ENCODE measurements at regions not wholly inside any gene's neighbourhood (a gene's known extent, or its start where the extent isn't known, plus 50 kb on each side); places are given as distances from the start of the nearest gene placed in this dataset.
A peak's percentile ranks its signal among the peaks of the same experiment; 100 is the strongest.
"Not testable (repeated sequence)": the region's sequence is repeated elsewhere in the genome, so short reads cannot be mapped to it uniquely, and the experiment has no call there.

DNA sequence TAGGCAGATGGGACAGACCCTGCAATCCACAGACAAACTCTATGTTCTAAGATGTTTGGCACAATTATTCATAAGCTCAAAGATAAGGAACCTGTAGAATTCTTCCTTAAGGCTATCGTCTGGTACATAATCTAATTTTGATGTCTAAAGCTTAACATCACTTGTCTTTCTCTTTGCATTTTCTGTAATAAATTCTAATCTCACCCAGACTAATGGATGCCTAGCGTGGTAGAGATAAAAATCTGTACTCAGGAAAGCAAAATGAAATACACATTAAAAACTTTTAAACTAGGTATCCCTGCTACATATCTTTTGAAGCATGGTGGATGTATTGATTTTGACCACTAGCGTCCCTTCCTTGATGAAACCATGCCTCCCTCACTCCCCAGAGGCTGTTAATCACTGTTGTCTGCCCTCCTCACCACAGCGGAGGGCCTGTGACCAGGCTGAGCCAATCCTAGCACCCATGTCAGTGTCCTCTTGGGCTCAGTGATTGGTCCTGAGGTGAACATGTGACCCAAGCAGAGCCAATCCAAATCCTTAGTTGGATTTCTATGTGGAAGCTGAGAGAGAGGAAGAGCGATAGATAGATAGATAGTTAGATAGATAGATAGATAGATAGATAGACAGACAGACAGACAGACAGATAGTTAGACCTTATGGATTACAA, 82.2 kb upstream of the GRK3 start:
- DNase-seq (ENCODE audit: low read depth in 4 of 4, low spot score in 2 of 4), result no peak

DNA sequence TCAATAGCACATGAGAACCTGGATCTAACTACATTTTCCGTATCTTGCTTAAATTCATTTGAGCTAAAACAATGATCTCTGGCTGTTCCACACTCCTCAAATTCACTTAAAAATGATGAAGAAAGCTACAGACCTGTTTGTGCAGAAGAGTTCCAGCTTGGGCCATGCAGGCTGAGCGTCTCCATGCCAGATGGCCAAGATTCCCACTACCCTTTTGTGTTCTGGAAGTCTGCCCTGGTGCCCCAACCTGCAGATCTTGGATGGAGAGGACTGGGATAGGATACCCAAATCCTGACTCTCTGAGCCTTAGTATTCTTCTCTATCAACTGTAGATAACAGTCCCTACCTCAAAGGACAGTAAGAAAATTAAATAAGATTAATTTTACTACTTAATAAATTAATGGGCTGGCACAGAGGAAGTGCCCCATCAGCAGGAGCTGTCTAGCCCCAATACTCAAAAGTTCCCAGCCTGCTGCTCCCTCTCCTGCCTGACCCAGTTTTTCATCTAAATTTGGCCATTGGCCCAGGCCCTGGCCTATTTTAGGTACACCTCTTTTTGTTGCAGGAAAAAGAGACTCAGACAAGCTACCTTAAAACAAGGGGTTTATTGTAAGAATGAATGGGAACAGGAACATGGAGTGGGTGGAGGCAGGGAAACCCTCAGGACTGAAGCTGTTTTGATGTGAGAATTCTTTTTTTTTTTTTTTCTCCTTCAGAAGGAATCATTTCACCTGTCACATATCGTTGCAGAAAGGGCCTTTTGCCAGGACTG, 81.4 kb upstream of the GRK3 start:
- DNase-seq (ENCODE audit: low read depth in 4 of 4, low spot score in 2 of 4), result no peak

DNA sequence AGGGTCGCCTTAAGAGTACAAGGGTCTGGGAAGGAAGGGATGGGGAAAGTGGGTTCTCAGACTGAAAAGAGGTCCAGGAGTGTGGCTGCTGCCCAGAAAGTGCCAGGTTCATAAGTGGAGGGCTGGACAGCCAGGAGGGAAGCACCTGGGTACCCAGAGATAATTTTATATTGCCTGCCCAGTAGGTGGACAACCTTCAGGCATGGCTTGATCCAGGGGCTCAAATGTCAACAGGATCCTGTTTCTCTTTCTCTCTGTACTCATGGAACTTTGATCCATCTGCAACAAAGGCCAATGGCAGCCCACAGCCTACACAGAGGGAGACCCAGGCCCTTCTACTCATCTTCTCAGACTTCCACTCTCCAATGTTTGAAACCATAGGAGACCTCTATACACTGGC, 80.5 kb upstream of the GRK3 start:
- no peak for DNase-seq (ENCODE audit: low read depth in 4 of 4, low spot score in 2 of 4)

DNA sequence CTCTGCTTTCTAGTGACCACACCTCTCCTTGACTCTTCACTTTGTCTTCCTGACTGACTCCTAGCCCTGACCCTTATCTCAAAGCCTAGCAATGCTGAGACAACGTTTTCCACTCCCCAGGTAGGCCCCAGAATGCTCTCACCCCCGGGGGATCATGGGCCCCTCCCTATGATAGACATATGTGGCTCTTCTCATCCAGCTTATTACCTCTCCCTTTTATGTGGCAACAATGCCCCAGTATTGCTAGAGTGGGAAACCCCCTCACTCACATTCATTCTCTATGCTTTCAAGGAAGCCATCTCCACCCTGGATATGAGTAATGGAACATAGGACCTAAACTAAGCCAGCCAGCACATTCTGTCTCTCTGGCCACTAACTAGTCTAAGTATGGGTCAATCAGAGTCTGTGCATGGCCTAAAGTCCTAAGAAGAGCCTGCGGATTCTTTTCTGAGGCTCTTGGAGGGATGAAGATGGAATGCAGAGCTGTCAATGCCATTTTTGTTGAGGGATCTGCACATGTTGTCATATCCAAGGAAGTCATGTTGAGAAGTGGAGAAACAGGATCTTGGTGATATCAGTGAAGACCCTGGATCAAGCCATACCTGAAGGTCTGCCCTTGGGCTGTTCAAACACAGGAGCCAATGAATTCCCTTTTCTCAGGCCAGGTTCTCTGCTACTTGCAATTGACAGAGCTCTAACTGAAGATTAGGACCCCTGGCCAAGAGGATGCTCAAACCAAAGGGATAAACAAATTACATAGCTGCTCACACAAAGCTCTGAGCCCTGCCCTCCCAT, 79.8 kb upstream of the GRK3 start:
- DNase-seq (ENCODE audit: low read depth in 4 of 4, low spot score in 2 of 4), result no peak

DNA sequence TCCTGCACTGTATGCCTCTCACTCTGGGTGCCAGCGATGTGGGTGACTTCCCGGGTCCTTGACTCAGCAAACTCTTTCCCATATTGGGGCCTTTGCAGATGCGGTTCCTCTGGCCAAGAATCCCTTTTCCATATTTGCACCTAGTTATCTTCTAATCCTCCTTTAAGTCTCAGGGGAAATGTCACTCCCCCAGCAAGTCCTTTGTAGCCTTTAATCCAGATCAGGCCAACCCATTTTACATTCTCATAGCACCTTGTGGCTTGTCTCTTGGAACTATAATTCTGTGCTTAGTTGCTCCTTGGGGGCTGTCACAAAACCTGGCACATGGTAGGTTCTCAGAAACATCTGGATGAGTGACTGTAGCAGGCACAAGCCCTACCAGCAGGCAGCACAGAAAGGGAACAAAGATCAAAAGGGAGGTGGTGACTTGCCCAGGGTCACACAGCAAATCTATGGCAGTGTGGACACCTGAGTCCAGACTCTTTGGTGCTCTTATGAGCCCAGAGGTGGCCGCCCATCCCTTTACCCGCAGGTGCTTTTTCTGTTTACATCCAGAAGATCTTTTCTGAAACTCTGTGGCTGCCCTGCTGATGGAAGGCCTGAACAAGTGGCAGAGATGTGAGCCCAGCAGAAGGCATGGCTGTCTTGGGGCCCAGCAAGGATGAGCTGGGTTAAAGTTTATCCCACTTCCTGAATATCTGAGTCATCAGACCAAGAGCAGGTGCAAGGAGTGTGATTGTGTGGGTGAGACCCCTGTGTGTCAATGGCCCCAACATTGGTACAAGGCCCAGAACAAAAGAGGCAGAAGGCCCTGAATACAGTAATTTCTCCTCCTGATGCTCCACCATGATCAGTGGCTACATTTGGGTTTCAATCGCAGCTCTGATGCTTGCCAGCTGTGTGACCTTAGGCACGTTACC, 78.6 kb upstream of the GRK3 start:
- no peak for DNase-seq (ENCODE audit: low read depth in 4 of 4, low spot score in 2 of 4)

DNA sequence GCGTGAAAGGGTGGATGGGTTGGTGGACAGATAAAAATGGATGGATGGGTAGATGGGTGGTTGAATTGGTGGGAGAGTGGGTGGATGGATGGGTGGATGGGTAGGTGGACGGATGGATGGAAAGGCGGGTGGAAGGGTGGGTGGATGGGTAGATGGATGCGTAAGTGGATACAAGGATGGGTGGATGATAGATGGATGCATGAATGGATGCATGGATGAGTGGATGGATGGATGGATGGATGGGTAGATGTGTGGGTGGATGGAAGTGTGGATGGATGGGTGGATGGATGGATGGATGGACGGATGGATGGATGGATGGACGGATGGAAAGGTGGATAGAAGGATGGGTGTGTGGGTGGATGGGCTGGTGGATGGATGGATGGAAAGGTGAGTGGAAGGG, 77.0 kb upstream of the GRK3 start:
- no peak for DNase-seq (ENCODE audit: low read depth in 4 of 4, low spot score in 2 of 4)

DNA sequence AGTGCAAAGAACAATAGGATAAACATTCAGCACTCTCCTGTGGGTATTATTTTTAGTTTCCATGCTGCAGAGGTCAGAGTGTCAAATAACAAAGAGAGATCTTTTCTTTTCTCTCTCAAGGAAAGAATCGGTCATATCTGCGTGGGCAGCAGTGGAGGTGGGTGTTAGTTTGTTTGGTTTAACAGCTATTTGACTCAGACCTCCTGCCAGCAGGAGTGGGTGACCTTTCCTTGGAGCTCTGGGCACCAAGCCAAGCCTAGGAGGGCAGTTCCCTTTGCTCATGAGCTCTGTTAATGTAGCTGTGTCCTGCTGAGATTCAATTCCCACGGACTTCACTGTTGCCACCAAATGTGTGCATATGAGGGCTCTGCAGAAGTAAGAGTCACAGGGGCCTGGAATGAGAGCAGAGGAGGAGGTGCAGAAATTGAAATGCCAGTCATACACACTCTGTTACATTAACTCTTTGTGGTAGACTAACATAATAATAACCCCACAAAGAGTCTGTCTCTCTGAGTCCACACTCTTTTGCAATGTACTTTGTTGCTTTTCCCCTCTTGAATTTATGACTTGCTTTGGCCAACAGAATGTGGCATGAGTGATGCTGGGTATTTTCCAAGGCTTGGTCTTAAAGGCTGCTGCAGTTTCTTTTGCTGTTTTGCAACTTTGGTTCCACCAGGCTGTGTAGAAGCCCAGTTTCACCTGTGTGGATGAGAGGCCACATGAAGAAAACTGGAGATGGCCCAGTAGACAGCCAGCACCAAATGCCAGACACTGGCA, 76.0 kb upstream of the GRK3 start:
- DNase-seq (ENCODE audit: low read depth in 4 of 4, low spot score in 2 of 4), result peak in 1 of 4 donors; percentile 26

DNA sequence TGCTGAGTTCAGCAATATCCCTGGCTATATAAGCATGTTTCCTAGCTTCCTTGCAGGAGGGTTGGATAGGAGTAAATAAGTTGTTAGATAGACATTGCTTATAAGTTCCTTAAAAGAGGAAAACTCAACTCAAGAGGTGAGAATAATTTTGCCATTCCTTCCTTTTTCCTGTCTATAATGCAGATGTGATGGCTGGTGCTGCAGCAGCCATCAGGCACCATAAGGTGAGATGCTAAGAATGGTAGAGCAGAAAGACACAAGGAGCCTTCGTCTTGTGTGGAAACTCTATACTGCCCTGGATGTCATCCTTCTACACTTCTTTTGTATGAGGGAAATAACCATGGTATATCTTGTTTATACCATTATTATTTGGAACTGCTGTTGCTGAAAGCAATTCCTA, 74.5 kb upstream of the GRK3 start:
- DNase-seq (ENCODE audit: low read depth in 4 of 4, low spot score in 2 of 4), result no peak

DNA sequence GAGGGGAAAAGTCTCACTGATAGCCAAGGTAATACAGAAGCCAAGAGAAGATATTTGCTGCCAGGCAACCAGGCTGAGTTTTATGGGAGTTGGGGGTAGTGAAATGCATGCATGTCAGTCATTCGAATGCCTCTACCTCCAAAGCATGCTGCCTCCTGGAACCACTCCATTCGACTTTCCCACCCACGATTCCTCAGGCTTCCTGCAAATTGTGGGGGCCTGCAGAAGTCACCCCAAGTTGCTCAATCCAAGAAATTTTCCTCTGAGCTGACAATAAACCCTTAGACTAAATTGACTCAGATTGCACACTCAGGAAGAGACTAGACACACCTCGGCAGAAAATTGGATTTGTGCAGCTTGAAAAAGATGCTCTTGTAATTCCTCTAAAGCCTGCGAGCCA, 73.6 kb upstream of the GRK3 start:
- DNase-seq (ENCODE audit: low read depth in 4 of 4, low spot score in 2 of 4), result no peak

DNA sequence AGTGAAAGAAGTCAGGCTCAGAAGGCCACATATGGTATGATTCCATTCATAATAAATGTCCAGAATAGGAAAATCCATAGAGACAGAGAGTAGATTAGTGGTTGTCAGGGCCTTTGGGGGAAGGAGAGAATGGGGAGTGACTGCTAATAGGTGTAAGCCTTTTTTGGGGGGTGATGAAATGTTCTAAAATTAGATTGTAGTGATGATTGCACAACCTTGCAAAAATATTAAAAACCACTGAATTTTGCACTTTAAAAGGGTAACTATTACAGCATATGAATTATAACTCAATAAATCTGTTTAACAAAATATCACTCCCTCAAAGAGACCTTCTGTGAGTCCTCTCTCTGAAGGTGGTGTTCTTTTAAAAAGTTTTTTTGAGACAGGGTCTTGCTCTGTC, 72.3 kb upstream of the GRK3 start:
- DNase-seq (ENCODE audit: low read depth in 4 of 4, low spot score in 2 of 4), result no peak

DNA sequence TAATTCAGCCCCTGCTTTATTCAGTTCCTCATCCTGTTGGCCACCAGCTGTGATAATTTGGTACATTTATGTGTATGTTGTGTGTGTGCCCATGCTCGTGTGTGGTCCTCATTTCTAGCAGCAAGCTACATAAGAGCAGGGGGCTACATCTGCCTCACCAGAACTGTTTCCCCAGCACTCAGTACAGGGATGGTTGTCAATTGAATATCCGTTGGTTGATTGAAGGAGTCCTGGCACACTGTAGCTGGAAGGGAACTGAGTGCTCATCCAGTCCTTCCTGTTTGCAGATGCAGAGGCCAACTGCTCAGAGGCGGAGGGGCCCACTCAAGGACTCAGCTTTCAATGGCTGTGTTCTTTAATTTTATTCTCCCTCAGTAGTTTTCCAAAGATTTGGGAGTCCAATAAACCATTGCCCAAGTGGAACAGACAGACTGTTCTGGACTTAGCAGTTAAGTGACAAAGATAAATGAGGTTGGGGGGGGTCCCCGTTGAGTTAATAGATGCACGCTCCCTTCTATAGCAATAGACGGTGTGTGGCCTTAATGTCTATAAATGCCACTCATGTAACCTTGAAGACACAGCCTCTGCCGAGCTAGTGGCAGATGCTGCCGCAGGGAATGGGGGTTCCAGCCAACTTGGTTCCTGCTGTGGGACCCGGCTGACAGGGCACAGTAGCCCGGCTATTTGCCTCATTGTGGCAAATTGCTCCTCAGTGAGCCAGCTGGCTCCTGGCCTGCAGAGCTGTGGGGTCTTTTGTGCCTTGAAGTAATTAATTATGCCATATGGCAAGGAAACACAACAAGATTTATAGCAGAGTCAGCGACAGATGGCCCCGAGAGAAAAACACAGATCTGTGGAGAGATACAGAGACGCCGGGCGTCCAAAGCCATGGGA, 71.4 kb upstream of the GRK3 start:
- DNase-seq (ENCODE audit: low read depth in 4 of 4, low spot score in 2 of 4), result peak in 1 of 4 donors; percentile 31

DNA sequence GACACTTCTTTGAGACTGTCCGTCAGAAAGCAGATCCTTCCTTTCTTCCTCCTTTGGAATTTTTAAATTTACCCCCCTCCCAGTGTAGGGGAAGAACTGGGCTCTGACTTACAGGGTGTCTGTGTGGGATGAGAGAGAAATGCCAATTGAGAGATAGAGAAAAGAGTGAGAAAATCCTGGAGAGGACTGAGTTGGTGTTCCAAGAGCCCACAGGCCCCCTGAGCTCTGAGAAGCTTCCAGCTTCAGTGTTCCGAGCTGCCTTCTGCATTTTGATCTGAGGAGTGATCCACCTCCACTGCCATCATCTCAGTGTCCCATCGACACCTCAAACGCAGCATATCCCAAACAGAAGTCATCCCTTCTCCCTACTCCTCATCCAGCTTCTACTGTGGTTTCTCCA, 70.7 kb upstream of the GRK3 start:
- DNase-seq (ENCODE audit: low read depth in 4 of 4, low spot score in 2 of 4), result no peak

DNA sequence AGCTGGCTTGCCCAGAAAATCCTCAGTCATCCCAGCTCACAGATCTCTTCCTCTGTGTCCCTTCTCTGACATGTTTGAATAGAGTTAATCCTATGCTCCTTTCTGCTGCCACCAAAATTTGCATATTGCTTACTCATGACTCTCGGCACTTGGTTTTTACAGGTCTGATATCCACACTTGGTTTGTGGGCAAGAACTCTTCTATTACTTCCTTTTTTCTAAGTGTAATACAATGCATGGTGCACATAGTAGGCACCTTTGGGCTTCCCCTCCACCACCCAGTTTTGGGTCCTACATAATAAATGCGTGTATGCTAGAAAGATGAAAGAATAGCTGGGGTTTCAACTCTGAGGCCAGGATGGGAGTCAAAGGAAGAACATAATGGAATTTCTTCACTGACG, 69.7 kb upstream of the GRK3 start:
- no peak for DNase-seq (ENCODE audit: low read depth in 4 of 4, low spot score in 2 of 4)

DNA sequence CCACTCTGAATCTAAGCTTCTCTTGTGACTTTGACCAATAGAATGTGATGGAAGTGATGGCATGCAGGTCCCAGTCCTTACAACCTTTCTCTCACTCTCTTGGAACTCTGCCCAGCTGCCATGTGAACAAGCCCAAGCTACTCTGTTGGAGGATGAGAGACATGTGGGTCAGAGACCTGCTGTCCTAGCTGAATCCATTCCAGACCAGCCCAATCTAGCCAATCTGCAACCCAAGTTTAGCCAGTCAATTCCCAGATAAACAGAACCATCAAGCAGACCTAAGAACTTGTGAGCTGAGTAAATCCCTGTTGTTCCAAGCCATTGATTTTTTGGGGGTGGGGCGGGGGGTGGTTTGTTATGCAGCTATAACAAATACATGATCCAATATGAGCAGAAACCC, 69.2 kb upstream of the GRK3 start:
- no peak for DNase-seq (ENCODE audit: low read depth in 4 of 4, low spot score in 2 of 4)

DNA sequence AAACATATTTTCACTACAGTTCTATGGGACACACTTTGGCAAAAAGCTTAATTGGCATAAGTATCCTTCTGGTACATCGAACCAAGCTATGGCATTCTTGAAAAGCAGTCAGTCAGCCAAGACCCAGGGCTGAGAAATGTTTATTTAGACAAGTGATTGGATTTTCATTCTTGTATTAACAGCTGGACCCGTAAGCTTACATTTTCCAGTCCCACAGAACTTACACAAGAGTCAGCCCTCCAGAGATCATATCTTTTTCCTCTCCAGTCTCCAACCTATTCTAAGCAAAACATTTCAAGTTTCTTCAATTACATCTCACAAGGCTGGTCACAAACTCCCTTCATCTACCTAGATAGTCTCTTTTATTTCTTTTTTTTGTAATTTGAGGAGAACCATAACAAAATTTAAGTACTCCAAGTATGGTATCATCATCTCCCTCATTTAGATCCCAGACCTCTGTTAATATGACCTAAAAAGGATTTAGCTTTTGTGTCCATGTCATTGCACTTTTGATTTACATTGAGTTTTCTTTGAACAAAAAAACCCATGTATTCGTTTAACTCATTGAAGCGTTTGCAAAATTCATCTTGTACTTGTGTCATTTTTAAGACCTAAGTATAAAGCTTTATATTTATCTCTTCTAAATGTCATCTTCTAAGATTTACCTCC, 67.9 kb upstream of the GRK3 start:
- no peak for DNase-seq (ENCODE audit: low read depth in 4 of 4, low spot score in 2 of 4)

DNA sequence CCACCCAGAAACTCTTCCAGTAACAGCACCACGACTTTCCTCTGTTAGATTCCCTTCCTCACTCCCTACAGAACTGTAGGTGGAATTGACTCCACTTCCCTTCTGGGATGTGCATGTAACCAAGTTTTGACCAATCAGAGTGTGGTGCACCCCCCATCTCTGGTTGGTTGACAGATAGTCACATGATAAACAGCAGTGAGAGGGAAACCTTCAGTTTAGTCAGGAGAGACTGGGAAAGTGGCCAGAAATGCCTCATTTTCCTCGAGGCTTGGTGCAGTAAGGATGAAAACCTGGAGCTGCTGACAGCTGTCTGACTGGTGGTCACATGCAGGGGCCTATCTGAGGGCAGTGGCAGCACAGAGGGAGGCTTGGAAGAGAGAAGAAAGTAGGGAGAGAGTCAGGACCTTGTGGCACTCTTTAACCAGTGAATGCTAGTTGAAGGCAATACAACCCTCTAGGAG, 67.3 kb upstream of the GRK3 start:
- DNase-seq (ENCODE audit: low read depth in 4 of 4, low spot score in 2 of 4), result no peak

DNA sequence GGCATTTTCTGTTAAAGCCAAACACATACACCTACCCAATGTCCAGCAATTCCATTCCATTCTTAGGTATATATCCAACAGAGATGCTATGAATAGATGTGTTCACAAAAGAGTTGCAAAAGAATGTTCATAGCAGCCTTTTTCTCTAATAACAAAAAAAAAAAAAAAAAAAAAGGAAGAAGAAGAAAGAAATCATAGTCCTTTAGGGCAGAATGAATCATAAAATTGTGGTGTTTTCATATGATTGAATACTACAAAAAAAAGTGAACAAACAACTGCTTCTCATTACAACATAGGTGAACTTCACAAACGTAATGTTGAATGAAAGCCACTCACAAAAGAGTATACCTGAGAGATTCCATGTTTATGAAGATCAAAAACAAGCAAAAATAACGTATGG, 66.8 kb upstream of the GRK3 start:
- DNase-seq (ENCODE audit: low read depth in 4 of 4, low spot score in 2 of 4), result no peak

DNA sequence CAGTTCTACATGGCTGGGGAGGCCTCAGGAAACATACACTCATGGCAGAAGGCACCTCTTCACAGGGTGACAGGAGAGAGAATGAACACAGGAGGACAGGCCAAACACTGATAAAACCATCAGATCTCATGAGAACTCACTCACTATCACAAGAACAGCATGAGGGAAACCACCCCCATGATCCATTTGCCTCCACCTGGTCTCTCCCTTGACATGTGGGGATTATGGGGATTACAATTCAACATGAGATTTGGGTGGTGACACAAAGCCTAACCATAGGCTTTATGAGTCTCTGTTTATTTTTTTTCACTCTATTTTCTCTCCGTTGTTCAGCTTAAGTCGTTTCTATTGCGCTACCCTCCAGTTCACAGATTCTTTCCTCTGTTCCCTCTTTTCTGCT, 63.8 kb upstream of the GRK3 start:
- not testable (repeated sequence) for DNase-seq (ENCODE audit: low read depth in 4 of 4, low spot score in 2 of 4)

Measured in left renal cortex interstitium (tissue), 4 donors.